ENCODE measurements at regions not wholly inside any gene's neighbourhood (a gene's known extent, or its start where the extent isn't known, plus 50 kb on each side); places are given as distances from the start of the nearest gene placed in this dataset.

DNA sequence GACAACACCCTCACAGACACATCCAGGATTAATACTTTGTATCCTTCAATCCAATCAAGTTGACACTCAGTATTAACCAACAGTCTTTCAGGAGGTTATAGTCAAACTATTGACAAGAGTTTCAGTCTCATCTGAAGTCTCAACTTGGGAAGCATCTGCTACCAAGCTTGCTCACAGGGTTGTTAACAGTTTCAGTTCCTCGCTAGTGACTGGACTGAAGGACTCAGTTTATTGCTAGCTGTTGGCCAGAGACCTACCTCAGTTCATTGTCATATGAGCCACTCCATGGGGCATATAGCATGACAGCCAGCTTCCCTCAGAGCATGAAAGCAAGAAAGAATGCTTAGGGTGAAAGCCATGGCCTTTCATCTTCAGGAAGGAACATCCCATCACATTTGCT, 228.6 kb downstream of the EPHA4 start:
- TF ChIP-seq, protein P1, sequence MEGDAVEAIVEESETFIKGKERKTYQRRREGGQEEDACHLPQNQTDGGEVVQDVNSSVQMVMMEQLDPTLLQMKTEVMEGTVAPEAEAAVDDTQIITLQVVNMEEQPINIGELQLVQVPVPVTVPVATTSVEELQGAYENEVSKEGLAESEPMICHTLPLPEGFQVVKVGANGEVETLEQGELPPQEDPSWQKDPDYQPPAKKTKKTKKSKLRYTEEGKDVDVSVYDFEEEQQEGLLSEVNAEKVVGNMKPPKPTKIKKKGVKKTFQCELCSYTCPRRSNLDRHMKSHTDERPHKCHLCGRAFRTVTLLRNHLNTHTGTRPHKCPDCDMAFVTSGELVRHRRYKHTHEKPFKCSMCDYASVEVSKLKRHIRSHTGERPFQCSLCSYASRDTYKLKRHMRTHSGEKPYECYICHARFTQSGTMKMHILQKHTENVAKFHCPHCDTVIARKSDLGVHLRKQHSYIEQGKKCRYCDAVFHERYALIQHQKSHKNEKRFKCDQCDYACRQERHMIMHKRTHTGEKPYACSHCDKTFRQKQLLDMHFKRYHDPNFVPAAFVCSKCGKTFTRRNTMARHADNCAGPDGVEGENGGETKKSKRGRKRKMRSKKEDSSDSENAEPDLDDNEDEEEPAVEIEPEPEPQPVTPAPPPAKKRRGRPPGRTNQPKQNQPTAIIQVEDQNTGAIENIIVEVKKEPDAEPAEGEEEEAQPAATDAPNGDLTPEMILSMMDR (IDR thresholded peaks at IDR 0.05 in 4 of 5, conservative IDR thresholded peaks at IDR 0.05 in 1 of 5) = no peak
- TF ChIP-seq POLR2A (IDR thresholded peaks at IDR 0.05) = no peak

Data from gastrocnemius medialis (tissue), 4 donors.